Stimulated activated naive CD8-positive, alpha-beta T cell treated with anti-CD3 and anti-CD28 coated beads, Interleukin-15, Interleukin-2, amounts not matched to agents 100 ng/mL and 50 ng/mL, for 24 hours (primary cell): ENCODE measurements at regions not wholly inside any gene's neighbourhood (a gene's known extent, or its start where the extent isn't known, plus 50 kb on each side); places are given as distances from the start of the nearest gene placed in this dataset.
"Not testable (repeated sequence)": the region's sequence is repeated elsewhere in the genome, so short reads cannot be mapped to it uniquely, and the experiment has no call there.

Experiments
- H3K27ac Mint-ChIP-seq: one replicate; pipeline ENCODE4 v1.8.0; 2021; ENCODE audit warnings: mild to moderate bottlenecking, mixed read lengths
- H3K27me3 Mint-ChIP-seq: one replicate; pipeline ENCODE4 v1.8.0; 2021; ENCODE audit warnings: mixed read lengths
- H3K36me3 Mint-ChIP-seq: one replicate; pipeline ENCODE4 v1.8.0; 2021; ENCODE audit warnings: low read depth, mixed read lengths
- H3K4me1 Mint-ChIP-seq: one replicate; pipeline ENCODE4 v1.8.0; 2021; ENCODE audit warnings: low read depth, mixed read lengths
- H3K4me3 Mint-ChIP-seq: one replicate; pipeline ENCODE4 v1.8.0; 2021; ENCODE audit warnings: mild to moderate bottlenecking, mixed read lengths
- H3K9me3 Mint-ChIP-seq: one replicate; pipeline ENCODE4 v1.8.0; 2021; ENCODE audit warnings: mixed read lengths

DNA sequence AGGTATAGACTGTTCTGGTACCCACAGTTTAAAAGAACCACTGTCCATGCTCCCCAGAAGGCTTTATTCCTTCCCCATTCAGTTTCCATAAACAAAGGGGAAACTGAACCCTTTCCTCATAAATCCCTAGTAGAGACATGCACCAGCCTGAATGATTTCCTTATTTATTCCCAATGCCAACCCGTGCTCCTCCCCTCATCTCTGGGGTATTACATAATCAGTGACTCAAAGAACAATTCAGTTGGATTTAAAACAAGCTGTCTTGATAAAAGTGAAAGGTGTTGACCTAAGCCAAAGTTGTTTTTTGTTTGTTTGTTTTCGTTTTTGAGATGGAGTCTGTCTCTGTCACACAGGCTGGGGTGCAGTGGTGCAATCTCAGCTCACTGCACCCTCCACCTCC, 418.5 kb upstream of the CNTNAP5 start:
- H3K9me3 Mint-ChIP-seq, result peaks cover 12% of the 10 kb centered on the region
- H3K27ac Mint-ChIP-seq, result no peak overlapping the region
- no peaks in the 10 kb centered on the region for H3K36me3 Mint-ChIP-seq
- no peaks in the 10 kb centered on the region for H3K4me1 Mint-ChIP-seq
- no peaks in the 10 kb centered on the region for H3K27me3 Mint-ChIP-seq
- no peak overlapping the region for H3K4me3 Mint-ChIP-seq

- H3K36me3 Mint-ChIP-seq, result no peaks in the 10 kb centered on the region
- H3K4me1 Mint-ChIP-seq, result no peaks in the 10 kb centered on the region
- no peaks in the 10 kb centered on the region for H3K27me3 Mint-ChIP-seq
- H3K4me3 Mint-ChIP-seq, result no peak overlapping the region
- peaks cover 16% of the 10 kb centered on the region for H3K9me3 Mint-ChIP-seq
- H3K27ac Mint-ChIP-seq, result no peak overlapping the region
These were observed 416.0 kb upstream of the CNTNAP5 start for GRCh38 chr2:123609077-123609476.

GRCh38 chr2:123614596-123614995, 410.5 kb upstream of the CNTNAP5 start:
- H3K27ac Mint-ChIP-seq, result no peak overlapping the region

GRCh38 chr2:123618642-123619041, 406.4 kb upstream of the CNTNAP5 start:
- not testable (repeated sequence) for H3K4me1 Mint-ChIP-seq, H3K4me3 Mint-ChIP-seq, H3K27ac Mint-ChIP-seq, H3K27me3 Mint-ChIP-seq, H3K36me3 Mint-ChIP-seq
- peaks cover 11% of the 10 kb centered on the region for H3K9me3 Mint-ChIP-seq

More at GRCh38 chr2:123614596-123614995, 410.5 kb upstream of the CNTNAP5 start:
- H3K27me3 Mint-ChIP-seq, result no peaks in the 10 kb centered on the region
- no peaks in the 10 kb centered on the region for H3K36me3 Mint-ChIP-seq
- H3K4me3 Mint-ChIP-seq, result no peak overlapping the region
- H3K4me1 Mint-ChIP-seq, result no peaks in the 10 kb centered on the region
- H3K9me3 Mint-ChIP-seq, result peaks cover 12% of the 10 kb centered on the region

DNA sequence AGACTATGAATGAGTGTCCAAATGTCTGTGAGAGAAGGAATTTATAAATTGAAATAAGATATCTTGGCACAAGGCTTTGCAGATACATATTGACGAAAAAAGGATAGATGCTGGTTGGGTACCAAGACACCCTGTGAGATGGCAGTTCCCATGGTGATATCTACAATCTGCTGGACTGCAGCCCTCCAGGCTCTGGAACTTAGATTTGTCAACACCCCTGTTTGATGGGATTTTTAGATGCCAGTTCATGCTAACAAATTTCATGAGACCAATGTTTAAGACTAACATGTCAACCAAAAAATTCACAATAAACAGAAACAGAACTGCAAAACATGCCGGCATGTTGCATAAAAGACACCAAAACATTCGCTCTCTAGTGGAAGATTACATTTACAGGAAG, 400.3 kb upstream of the CNTNAP5 start:
- H3K9me3 Mint-ChIP-seq, result peaks cover 14% of the 10 kb centered on the region
- no peak overlapping the region for H3K27ac Mint-ChIP-seq
- H3K4me1 Mint-ChIP-seq, result no peaks in the 10 kb centered on the region
- H3K36me3 Mint-ChIP-seq, result no peaks in the 10 kb centered on the region
- H3K27me3 Mint-ChIP-seq, result no peaks in the 10 kb centered on the region
- no peak overlapping the region for H3K4me3 Mint-ChIP-seq

DNA sequence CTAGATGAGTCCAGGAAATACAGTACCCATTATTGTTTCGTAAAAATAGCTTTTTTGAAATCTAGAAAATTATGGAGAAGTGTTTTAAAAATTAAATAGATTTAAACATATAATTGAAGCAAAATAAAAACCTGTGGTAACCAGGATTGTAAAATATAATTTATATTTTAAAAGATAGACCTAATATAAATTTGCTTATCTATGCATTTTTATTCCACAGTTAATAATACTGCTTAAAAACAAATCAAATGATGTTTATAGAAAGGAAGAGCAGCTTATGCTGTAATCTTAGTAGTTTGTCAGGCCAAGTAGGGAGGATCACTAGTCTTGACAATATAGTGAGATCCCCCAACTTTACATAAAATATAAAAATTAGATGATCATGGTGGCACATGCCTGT, 388.9 kb upstream of the CNTNAP5 start:
- Mint-ChIP-seq H3K36me3 (no peaks in the 10 kb centered on the region), H3K9me3 (peaks cover 8% of the 10 kb centered on the region), H3K4me1 (no peaks in the 10 kb centered on the region), H3K27me3 (no peaks in the 10 kb centered on the region), H3K4me3 (no peak overlapping the region), H3K27ac (no peak overlapping the region)

DNA sequence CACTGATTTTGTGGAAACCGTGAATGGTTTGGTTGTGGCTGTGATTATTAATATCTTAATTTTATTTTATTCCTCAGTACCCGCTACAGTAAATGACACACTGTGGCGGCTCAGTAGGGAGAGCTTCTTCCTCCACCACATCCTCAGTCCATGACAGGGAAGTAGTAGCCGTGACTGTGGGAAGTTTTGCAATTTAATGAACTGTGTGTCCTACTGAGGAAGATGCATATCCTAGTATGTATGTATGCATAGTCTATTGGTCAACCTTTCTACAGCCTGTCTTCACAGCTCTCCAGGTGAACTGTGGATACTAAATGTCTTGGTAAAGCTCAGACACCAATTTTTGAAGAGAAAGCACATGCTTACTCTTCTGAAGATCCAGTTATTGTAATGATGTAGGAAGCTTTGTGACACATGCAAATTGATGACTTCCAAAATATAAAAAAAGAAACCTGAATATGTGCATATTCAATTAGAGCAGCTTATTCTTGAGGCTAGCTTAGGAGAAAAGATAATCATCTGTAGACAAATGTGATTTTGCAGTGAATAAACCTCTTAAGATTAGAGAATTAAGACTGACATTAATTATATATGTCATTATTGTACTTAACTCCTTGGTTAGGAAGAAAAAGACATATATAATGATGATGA, 384.3 kb upstream of the CNTNAP5 start:
- Mint-ChIP-seq H3K36me3 (no peaks in the 10 kb centered on the region), H3K27ac (no peak overlapping the region), H3K27me3 (no peaks in the 10 kb centered on the region), H3K4me3 (no peak overlapping the region), H3K4me1 (no peaks in the 10 kb centered on the region), H3K9me3 (peaks cover 7% of the 10 kb centered on the region)

DNA sequence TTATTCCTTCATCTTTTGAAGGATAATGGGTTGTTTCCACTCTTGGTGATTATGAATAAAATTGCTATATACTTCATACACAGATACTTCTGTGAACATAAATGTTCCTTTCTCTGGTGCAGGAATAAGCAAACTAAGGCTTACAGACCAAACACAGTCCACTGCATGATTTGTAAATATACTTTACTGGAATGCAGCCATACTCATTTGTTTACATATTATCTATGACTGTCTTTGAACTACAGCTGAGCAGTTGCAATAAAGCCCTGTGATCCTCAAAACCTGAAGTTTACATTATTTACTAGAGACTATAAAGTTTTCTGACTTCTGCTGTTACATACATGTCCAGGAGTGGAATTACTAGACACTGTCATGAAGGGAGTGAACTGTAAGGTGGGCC, 381.0 kb upstream of the CNTNAP5 start:
- Mint-ChIP-seq H3K27me3 (no peaks in the 10 kb centered on the region), H3K36me3 (no peaks in the 10 kb centered on the region), H3K9me3 (peaks cover 7% of the 10 kb centered on the region), H3K27ac (no peak overlapping the region), H3K4me1 (no peaks in the 10 kb centered on the region), H3K4me3 (no peak overlapping the region)

GRCh38 chr2:123648016-123648415, 377.1 kb upstream of the CNTNAP5 start:
- peaks cover 3% of the 10 kb centered on the region for H3K9me3 Mint-ChIP-seq

DNA sequence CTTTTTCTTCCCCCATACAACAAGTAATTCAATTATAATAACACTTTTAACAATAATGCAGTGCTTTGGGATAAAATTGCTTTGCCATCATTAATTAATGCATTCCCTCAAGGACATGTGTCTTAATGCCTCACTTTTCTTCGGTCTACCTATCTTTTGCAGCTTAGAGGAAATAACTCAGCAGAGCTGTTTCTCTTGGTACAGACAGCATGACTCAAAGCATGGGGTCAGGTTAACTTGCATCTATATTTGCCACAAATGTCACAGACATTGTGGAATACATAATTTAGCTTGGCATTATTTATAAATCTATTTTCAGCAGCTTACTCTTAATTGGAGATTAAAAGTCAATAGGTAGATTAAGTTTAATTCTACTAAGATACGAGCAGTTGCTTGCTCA, 376.1 kb upstream of the CNTNAP5 start:
- H3K36me3 Mint-ChIP-seq, result no peaks in the 10 kb centered on the region
- H3K27ac Mint-ChIP-seq, result no peak overlapping the region
- no peaks in the 10 kb centered on the region for H3K27me3 Mint-ChIP-seq
- H3K4me3 Mint-ChIP-seq, result no peak overlapping the region
- no peaks in the 10 kb centered on the region for H3K4me1 Mint-ChIP-seq
- peaks cover 3% of the 10 kb centered on the region for H3K9me3 Mint-ChIP-seq

More at GRCh38 chr2:123648016-123648415, 377.1 kb upstream of the CNTNAP5 start:
- Mint-ChIP-seq H3K4me1 (no peaks in the 10 kb centered on the region), H3K27ac (no peak overlapping the region), H3K36me3 (no peaks in the 10 kb centered on the region), H3K27me3 (no peaks in the 10 kb centered on the region), H3K4me3 (no peak overlapping the region)

DNA sequence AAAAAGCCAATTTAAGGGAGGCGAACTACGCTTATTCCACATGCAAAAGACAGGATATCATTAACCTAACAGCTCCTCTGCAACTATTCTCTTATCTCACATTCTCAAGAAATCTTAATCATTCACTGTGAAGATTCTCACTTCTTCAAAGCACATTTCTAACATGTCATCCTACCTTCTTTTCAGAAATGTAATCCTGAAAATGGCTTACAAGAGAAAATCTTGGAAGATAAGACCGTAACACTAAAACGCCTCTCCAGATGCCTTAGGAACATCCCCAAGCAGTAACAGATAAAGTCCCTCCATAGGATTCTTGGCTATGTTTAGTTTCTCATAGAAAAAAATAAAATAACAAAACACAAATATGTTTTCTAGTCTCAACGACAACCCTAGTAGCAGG, 373.9 kb upstream of the CNTNAP5 start:
- Mint-ChIP-seq H3K9me3 (no peaks in the 10 kb centered on the region), H3K4me3 (no peak overlapping the region), H3K27ac (no peak overlapping the region), H3K4me1 (no peaks in the 10 kb centered on the region), H3K36me3 (no peaks in the 10 kb centered on the region), H3K27me3 (no peaks in the 10 kb centered on the region)

DNA sequence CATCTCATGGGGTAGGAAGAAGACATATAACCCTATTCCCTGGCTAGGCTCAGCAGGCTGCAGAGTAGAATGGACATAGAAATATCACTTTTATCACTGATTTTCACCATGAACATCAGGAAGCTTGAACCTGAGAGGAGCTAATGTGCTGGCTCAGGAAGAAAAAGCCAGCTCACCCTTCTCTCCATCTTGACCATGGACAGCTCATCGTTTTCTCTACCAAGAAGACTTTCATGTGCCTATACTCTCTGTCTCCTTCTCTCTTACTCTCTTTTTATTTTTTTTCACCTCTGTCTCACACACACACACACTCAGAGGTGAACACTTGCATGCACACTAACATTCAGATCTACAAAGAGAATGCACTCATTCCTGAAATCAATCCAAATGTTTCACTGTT, 372.8 kb upstream of the CNTNAP5 start:
- Mint-ChIP-seq H3K4me1 (no peaks in the 10 kb centered on the region), H3K27me3 (no peaks in the 10 kb centered on the region), H3K27ac (no peak overlapping the region), H3K36me3 (no peaks in the 10 kb centered on the region), H3K9me3 (peaks cover 4% of the 10 kb centered on the region), H3K4me3 (no peak overlapping the region)

DNA sequence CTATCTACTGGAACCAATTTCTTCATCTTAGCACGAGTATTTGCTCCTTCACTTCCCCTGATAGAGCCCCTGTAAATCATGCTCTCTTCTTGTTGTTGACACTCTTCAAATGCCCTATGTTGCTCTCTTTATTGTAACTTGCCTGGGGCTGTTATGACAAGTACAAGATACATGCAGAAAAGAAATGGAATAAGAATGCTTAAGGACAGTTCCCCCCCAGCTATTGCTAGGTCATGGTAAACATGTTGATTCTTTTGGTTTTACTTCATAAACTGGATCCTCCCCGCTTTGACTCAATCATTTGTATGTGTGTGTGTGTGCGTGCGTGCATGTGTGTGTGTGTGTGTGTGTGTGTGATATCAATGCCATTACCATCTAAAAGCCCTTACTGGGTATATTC, 368.5 kb upstream of the CNTNAP5 start:
- Mint-ChIP-seq H3K36me3 (no peaks in the 10 kb centered on the region), H3K9me3 (peaks cover 22% of the 10 kb centered on the region), H3K4me3 (no peak overlapping the region), H3K27me3 (no peaks in the 10 kb centered on the region), H3K4me1 (no peaks in the 10 kb centered on the region), H3K27ac (no peak overlapping the region)

- Mint-ChIP-seq H3K36me3 (no peaks in the 10 kb centered on the region), H3K4me3 (no peak overlapping the region), H3K27ac (no peak overlapping the region), H3K9me3 (peaks cover 22% of the 10 kb centered on the region), H3K4me1 (no peaks in the 10 kb centered on the region), H3K27me3 (no peaks in the 10 kb centered on the region)
These were observed 366.0 kb upstream of the CNTNAP5 start for GRCh38 chr2:123659120-123659519.

DNA sequence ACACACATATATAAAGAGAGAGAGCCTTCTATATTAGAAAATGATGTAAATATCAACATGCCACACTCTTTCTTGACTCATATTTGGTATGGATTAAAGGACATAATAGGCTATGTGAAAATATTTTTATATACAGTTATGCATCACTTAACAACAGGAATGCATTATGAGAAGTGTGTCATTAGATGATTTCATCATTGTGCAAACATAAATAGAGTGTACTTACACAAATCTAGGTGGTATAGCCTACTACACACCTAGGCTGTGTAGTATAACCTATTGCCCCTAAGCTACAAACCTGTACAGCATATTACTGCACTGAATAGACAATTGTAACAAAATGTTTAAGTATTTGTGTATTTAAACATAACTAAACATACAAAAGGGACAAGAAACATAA, 354.8 kb upstream of the CNTNAP5 start:
- no peak overlapping the region for H3K27ac Mint-ChIP-seq
- H3K27me3 Mint-ChIP-seq, result no peaks in the 10 kb centered on the region

GRCh38 chr2:123683797-123684196, 341.3 kb upstream of the CNTNAP5 start:
- not testable (repeated sequence) for H3K27me3 Mint-ChIP-seq, H3K36me3 Mint-ChIP-seq, H3K4me1 Mint-ChIP-seq, H3K27ac Mint-ChIP-seq, H3K9me3 Mint-ChIP-seq, H3K4me3 Mint-ChIP-seq

More for the DNA sequence above, 354.8 kb upstream of the CNTNAP5 start:
- no peaks in the 10 kb centered on the region for H3K4me1 Mint-ChIP-seq
- peaks cover 7% of the 10 kb centered on the region for H3K9me3 Mint-ChIP-seq
- no peak overlapping the region for H3K4me3 Mint-ChIP-seq
- no peaks in the 10 kb centered on the region for H3K36me3 Mint-ChIP-seq
